ENCODE measurements at regions not wholly inside any gene's neighbourhood (a gene's known extent, or its start where the extent isn't known, plus 50 kb on each side); places are given as distances from the start of the nearest gene placed in this dataset.

DNA sequence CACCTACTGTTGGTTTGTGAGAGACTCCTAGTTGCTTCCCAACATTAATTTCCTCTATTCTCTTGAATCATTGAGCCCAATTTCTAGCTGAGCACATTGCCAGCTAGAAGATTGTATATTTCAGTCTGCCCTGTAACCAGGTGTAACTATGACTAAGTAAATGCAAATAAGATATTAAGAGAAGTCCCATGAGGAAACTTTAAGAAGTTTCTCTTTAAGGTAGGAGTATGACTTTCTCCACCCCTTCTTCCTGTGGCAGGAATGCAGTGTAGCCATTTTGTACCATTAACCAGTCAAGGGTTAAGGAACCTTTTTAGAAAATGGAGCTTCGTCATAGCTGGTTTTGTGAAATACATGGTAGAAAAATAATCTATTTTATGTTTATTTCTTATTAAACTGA, 534.2 kb upstream of the RGS18 start:
- no peak overlapping the region for H3K4me3 ChIP-seq (ENCODE audit: low read depth, low read length)
- TF ChIP-seq, protein P1, sequence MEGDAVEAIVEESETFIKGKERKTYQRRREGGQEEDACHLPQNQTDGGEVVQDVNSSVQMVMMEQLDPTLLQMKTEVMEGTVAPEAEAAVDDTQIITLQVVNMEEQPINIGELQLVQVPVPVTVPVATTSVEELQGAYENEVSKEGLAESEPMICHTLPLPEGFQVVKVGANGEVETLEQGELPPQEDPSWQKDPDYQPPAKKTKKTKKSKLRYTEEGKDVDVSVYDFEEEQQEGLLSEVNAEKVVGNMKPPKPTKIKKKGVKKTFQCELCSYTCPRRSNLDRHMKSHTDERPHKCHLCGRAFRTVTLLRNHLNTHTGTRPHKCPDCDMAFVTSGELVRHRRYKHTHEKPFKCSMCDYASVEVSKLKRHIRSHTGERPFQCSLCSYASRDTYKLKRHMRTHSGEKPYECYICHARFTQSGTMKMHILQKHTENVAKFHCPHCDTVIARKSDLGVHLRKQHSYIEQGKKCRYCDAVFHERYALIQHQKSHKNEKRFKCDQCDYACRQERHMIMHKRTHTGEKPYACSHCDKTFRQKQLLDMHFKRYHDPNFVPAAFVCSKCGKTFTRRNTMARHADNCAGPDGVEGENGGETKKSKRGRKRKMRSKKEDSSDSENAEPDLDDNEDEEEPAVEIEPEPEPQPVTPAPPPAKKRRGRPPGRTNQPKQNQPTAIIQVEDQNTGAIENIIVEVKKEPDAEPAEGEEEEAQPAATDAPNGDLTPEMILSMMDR (IDR thresholded peaks at IDR 0.05; ENCODE audit: low read depth, low read length, missing control alignments), result no peak
- no peak for DNase-seq
- in situ Hi-C loops (cut with HindIII; ENCODE audit: low pct_ligation_motif_present, low sequenced_read_pairs), result no loop called here
- no peak overlapping the region for H3K27ac ChIP-seq
- no peaks in the 10 kb centered on the region for H3K27me3 ChIP-seq (replicated peaks)
- no peaks in the 10 kb centered on the region for H3K36me3 ChIP-seq (replicated peaks)

DNA sequence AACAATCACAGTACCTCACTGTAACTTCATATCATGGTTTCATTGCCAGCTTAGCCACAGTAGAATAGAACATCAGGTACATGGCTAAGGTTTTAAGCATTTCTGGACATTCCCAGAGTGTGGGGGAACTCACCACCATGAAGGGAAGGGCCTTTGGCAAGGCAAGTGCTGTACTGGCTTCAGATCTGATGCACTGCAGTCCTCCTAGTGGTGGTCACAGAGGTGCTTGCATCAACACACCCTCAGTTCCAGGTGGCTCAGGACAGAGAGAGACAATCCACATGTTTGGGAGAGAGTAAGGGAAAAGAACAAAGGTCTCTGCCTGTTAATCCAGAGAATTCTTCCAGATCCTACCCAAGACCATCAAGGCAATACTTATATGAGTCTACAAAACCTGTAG, 528.4 kb upstream of the RGS18 start:
- TF ChIP-seq, protein P1 (IDR thresholded peaks at IDR 0.05; ENCODE audit: low read depth, low read length, missing control alignments), result no peak
- no peak overlapping the region for H3K4me3 ChIP-seq (ENCODE audit: low read depth, low read length)
- DNase-seq, result no peak
- H3K36me3 ChIP-seq (replicated peaks), result no peaks in the 10 kb centered on the region
- in situ Hi-C loops (cut with HindIII; ENCODE audit: low pct_ligation_motif_present, low sequenced_read_pairs), result no loop called here
- no peaks in the 10 kb centered on the region for H3K27me3 ChIP-seq (replicated peaks)
- H3K27ac ChIP-seq, result no peak overlapping the region

DNA sequence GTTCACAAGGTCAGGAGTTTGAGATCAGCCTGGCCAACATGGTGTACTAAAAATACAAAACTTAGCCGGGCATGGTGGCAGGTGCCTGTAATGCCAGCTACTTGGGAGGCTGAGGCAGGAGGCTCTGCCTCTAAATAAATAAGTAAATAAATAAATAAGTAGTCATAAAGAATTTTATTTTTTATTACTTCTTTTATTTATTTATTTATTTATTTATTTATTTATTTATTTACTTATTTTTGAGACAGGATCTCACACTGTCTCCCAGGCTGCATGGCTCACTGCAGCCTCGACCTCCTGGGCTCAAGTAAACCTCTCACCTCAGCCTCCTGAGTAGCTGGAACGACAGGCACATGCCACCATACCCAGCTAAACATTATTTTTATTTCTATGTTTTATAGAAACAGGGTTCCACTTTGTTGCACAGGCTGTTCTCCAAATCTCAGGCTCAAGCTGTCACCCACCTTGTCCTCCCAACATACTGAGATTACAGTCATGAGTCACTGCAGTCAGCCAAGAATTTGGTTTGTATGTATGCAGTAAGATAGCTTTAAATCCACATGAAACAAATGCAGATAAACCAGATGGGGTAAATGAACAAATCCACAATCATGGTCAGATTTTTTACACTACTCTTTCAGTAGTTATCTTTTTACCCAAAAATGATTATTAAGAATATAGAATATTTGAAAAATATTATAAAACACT, 523.3 kb upstream of the RGS18 start:
- in situ Hi-C loops (cut with HindIII; ENCODE audit: low pct_ligation_motif_present, low sequenced_read_pairs), result no loop called here
- Histone ChIP-seq H3K4me3 (ENCODE audit: low read depth, low read length) (no peak overlapping the region), H3K36me3 (replicated peaks) (no peaks in the 10 kb centered on the region), H3K27ac (no peak overlapping the region), H3K27me3 (replicated peaks) (no peaks in the 10 kb centered on the region)
- DNase-seq, result peak; percentile 39
- TF ChIP-seq, protein P1 (IDR thresholded peaks at IDR 0.05; ENCODE audit: low read depth, low read length, missing control alignments), result no peak

DNA sequence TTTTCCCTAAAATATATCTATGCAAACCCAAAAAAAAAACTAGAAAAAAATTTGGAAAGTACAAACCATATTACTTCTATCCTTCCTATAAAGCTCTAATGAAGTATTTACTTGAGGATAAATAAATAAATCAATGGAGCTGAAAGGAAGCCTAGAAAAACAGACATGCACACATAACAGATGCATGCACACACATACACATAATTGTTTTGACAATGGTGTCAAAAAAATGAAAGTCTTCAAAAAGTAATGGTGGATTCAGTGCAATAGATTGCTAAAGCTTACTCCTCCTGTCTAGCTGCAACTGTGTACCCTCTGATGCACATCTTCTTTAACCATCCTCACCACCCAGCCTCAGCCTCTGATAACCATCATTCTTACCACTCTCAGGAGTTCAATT, 521.9 kb upstream of the RGS18 start:
- in situ Hi-C loops (cut with HindIII; ENCODE audit: low pct_ligation_motif_present, low sequenced_read_pairs), result no loop called here
- TF ChIP-seq, protein P1 (IDR thresholded peaks at IDR 0.05; ENCODE audit: low read depth, low read length, missing control alignments), result no peak
- DNase-seq, result no peak
- Histone ChIP-seq H3K27me3 (replicated peaks) (no peaks in the 10 kb centered on the region), H3K36me3 (replicated peaks) (no peaks in the 10 kb centered on the region), H3K27ac (no peak overlapping the region), H3K4me3 (ENCODE audit: low read depth, low read length) (no peak overlapping the region)

DNA sequence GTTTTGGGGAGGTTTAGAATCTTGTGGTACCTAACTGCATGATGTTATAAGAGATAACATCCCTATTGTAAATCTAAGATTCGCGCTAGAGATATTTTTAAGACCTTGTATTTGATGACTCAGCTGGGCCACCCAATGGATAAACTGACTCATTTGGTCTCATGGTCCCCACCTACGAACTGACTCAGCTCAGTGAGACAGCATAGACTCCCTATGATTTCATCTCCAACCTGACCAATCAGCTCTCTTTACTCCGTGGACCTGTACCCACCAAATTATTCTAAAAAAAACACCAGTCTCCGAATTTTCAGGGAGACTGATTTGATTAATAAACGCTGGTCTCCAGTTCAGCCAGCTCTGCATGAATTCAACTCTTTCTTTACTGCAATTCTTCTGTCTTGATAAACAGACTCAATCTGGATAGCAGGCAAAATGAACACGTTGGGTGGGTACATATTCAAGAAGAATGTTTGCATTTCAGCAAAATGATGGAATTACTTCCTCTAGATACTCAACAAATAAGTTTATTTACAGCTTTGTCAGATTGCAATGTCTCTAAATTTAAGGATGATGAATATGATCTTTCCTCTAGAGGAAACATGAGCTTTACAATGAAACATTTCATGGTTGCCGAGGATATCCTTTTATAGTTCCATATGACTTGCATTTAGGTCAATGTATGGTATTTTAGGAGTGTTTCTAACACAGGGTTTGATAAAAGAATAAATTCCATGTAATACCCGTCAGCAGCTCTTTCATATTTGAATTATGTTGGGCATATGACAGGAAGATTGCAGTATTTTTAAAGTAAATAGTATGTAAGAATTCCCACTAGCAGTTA, 516.6 kb upstream of the RGS18 start:
- in situ Hi-C loops (cut with HindIII; ENCODE audit: low pct_ligation_motif_present, low sequenced_read_pairs), result no loop called here
- Histone ChIP-seq H3K36me3 (replicated peaks) (no peaks in the 10 kb centered on the region), H3K27ac (peak overlapping the region; percentile 79), H3K4me3 (ENCODE audit: low read depth, low read length) (peak overlapping the region; percentile 34), H3K27me3 (replicated peaks) (no peaks in the 10 kb centered on the region)
- DNase-seq, result peak; percentile 95
- TF ChIP-seq, protein P1 (IDR thresholded peaks at IDR 0.05; ENCODE audit: low read depth, low read length, missing control alignments), result no peak
